B cell (primary cell): ENCODE measurements at regions not wholly inside any gene's neighbourhood (a gene's known extent, or its start where the extent isn't known, plus 50 kb on each side); places are given as distances from the start of the nearest gene placed in this dataset.

Experiments used
- ATAC-seq: fragments of 200-7000 bp; cut with Tn5 transposase; one replicate; pipeline ENCODE4 v1.10.0; 2021; ENCODE audit warnings: low read depth, mild to moderate bottlenecking, moderate number of reproducible peaks, moderate library complexity
- CTCF ChIA-PET: fragments of 350-600 bp; sonication (Branson Sonifier 250); formaldehyde crosslinking; loops from one replicate; lab custom pipeline; 2021; ENCODE audit warnings: antibody characterized with exemption, inconsistent platforms; lab: Charles Lee
- POLR2A ChIA-PET: fragments of 350-600 bp; sonication (Branson Sonifier 250); formaldehyde crosslinking; loops from one replicate; lab custom pipeline; 2021; ENCODE audit warnings: antibody characterized with exemption; lab: Charles Lee
- DNase-seq: peaks from one replicate; pipeline ENCODE4 v3.0.0; 2013
- H2AFZ ChIP-seq: 2 replicates; pipeline ENCODE4 v1.6.1; 2012; ENCODE audit warnings: mild to moderate bottlenecking, low read depth, low read length; ENCODE audit not compliant: insufficient read depth, poor library complexity, severe bottlenecking
- H3K27ac ChIP-seq, 2 donors: 1 replicate in 1 of 2; 2 replicates in 1 of 2; pipeline ENCODE4 v1.5.1; 2012 to 2013; ENCODE audit warnings: low read length in 2 of 2, mild to moderate bottlenecking in 2 of 2, moderate library complexity in 1 of 2
- H3K27me3 ChIP-seq, 4 experiments: fragments of 200-600 bp in 1 of 4; sonication (generic) in 1 of 4; replicated peaks in 1 of 4; 1 replicate in 2 of 4; 2 replicates in 2 of 4; pipeline versions ENCODE4 v1.6.1 to v1.7.0; 2013 to 2016; ENCODE audit warnings: low read length in 3 of 4, mild to moderate bottlenecking in 2 of 4, mixed read lengths in 1 of 4, moderate library complexity in 1 of 4; ENCODE audit not compliant: insufficient read depth in 4 of 4, control insufficient read depth in 3 of 4; ENCODE audit errors: control extremely low read depth in 1 of 4
- H3K36me3 ChIP-seq, 2 experiments: replicated peaks in 1 of 2; 1 replicate in 1 of 2; 2 replicates in 1 of 2; pipeline versions ENCODE4 v1.6.1 to v1.7.1; 2013; ENCODE audit warnings: low read length in 1 of 2; ENCODE audit not compliant: insufficient read depth in 2 of 2, control insufficient read depth in 1 of 2; ENCODE audit errors: control extremely low read depth in 1 of 2, extremely low read depth in 1 of 2
- H3K4me1 ChIP-seq, 2 donors: fragments of 200-600 bp in 1 of 2; sonication (generic) in 1 of 2; 1 replicate in 1 of 2; 2 replicates in 1 of 2; pipeline versions ENCODE4 v1.5.1 to v1.6.1; 2013 to 2017; ENCODE audit warnings: low read length in 2 of 2; ENCODE audit not compliant: control insufficient read depth in 2 of 2, insufficient read depth in 2 of 2
- H3K4me2 ChIP-seq: replicated peaks from 2 replicates; pipeline ENCODE3; 2012; ENCODE audit warnings: mild to moderate bottlenecking, low read depth, low read length; ENCODE audit not compliant: poor library complexity, severe bottlenecking
- H3K4me3 ChIP-seq, 5 experiments: fragments of 200-600 bp in 1 of 5; sonication (generic) in 1 of 5; 1 replicate in 3 of 5; 2 replicates in 2 of 5; pipeline versions ENCODE4 v1.5.1 to v1.7.0; 2011 to 2016; ENCODE audit warnings: low read length in 4 of 5, mild to moderate bottlenecking in 4 of 5, low read depth in 2 of 5, control low read depth in 1 of 5, moderate library complexity in 1 of 5; ENCODE audit not compliant: insufficient read depth in 1 of 5; ENCODE audit errors: control extremely low read depth in 1 of 5, extremely low read depth in 1 of 5
- H3K79me2 ChIP-seq: fragments of 200-600 bp; sonication (generic); one replicate; pipeline ENCODE4 v1.6.0; 2016; ENCODE audit warnings: low read length; ENCODE audit not compliant: control insufficient read depth, insufficient read depth
- H3K9ac ChIP-seq: fragments of 200-600 bp; sonication (generic); 2 replicates; pipeline ENCODE4 v1.6.1; 2017; ENCODE audit warnings: mild to moderate bottlenecking, low read length, moderate library complexity
- H3K9me3 ChIP-seq, 3 donors: one replicate each; pipeline versions ENCODE4 v1.6.1 to v1.7.1; 2013; ENCODE audit warnings: low read length in 2 of 3; ENCODE audit not compliant: control insufficient read depth in 2 of 3, insufficient read depth in 1 of 3; ENCODE audit errors: control extremely low read depth in 1 of 3
- H4K20me1 ChIP-seq: 2 replicates; pipeline ENCODE4 v1.6.0; 2012; ENCODE audit warnings: mild to moderate bottlenecking, low read length; ENCODE audit not compliant: insufficient read depth, control insufficient read depth, poor library complexity, severe bottlenecking
- H3K27ac Mint-ChIP-seq: one replicate; pipeline ENCODE4 v1.8.0; 2021; ENCODE audit warnings: mixed read lengths
- H3K27me3 Mint-ChIP-seq: one replicate; pipeline ENCODE4 v1.8.0; 2021; ENCODE audit warnings: mixed read lengths
- H3K4me1 Mint-ChIP-seq: one replicate; pipeline ENCODE4 v1.8.0; 2021; ENCODE audit warnings: mixed read lengths
- H3K4me3 Mint-ChIP-seq: one replicate; pipeline ENCODE4 v1.8.0; 2021; ENCODE audit warnings: mixed read lengths
- H3K9me3 Mint-ChIP-seq: one replicate; pipeline ENCODE4 v1.8.0; 2022; ENCODE audit warnings: mixed read lengths; ENCODE audit not compliant: insufficient read depth
- EZH2 ChIP-seq: IDR thresholded peaks from 2 replicates; pipeline ENCODE4 v1.6.1; 2012; ENCODE audit warnings: borderline replicate concordance, low read depth, mild to moderate bottlenecking, moderate library complexity, low read length; ENCODE audit not compliant: insufficient read depth, poor library complexity, severe bottlenecking
- WGBS: methylation state at CpG from one replicate; pipeline ENCODE4 v1.1.5; 2013; ENCODE audit warnings: missing lambda C conversion rate; ENCODE audit not compliant: insufficient coverage; 5-methylcytosine and 5-hydroxymethylcytosine counted together
- intact Hi-C: fragments of 100-400 bp; cut with micrococcal nuclease; formaldehyde crosslinking; loops from one replicate; pipeline ENCODE4 v1.10.0; 2022
- TF ChIP-seq, protein P1 (sequence below): fragments of 200-600 bp; IDR thresholded peaks from one replicate; pipeline ENCODE4 v1.8.0; 2022; ENCODE audit warnings: antibody characterized with exemption, mild to moderate bottlenecking

DNA sequence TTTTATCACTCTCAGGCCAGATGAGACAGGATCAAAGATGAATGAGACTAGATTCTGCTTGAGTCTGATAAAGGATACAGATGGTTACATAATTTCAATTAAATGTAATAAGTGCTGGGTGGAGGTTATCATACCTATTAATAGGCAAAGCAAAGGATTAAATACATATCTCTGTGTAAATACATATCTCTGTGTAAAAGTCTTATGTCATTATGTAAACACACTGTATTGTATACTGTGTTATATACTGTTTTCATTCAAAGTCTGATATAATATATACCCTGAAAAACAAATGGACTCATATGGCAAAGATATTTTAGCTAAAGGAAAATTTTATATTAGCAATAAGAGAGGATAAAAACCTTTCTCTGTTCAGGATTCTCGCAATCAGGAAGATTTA lies 605.8 kb upstream of the PTGER4 start:
- no peak overlapping the region for H3K27ac Mint-ChIP-seq
- no peaks in the 10 kb centered on the region for H3K4me1 ChIP-seq
- intact Hi-C loops: no loop called here
- H3K4me1 Mint-ChIP-seq: no peaks in the 10 kb centered on the region
- no peak for TF ChIP-seq EZH2
- TF ChIP-seq, protein P1, sequence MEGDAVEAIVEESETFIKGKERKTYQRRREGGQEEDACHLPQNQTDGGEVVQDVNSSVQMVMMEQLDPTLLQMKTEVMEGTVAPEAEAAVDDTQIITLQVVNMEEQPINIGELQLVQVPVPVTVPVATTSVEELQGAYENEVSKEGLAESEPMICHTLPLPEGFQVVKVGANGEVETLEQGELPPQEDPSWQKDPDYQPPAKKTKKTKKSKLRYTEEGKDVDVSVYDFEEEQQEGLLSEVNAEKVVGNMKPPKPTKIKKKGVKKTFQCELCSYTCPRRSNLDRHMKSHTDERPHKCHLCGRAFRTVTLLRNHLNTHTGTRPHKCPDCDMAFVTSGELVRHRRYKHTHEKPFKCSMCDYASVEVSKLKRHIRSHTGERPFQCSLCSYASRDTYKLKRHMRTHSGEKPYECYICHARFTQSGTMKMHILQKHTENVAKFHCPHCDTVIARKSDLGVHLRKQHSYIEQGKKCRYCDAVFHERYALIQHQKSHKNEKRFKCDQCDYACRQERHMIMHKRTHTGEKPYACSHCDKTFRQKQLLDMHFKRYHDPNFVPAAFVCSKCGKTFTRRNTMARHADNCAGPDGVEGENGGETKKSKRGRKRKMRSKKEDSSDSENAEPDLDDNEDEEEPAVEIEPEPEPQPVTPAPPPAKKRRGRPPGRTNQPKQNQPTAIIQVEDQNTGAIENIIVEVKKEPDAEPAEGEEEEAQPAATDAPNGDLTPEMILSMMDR: no peak
- H3K9me3 Mint-ChIP-seq: peaks cover 2% of the 10 kb centered on the region
- no peak overlapping the region for H3K27ac ChIP-seq
- no peak overlapping the region for H3K4me3 Mint-ChIP-seq
- no peaks in the 10 kb centered on the region for H4K20me1 ChIP-seq
- H3K9me3 ChIP-seq: peaks cover 0 to 3% (median 0%) of the 10 kb centered on the region in 3 donors
- H3K4me2 ChIP-seq: no peak overlapping the region
- no peaks in the 10 kb centered on the region for H3K27me3 ChIP-seq
- no peaks in the 10 kb centered on the region for H3K27me3 Mint-ChIP-seq
- no peaks in the 10 kb centered on the region for H3K36me3 ChIP-seq
- H3K9ac ChIP-seq: no peak overlapping the region
- H2AFZ ChIP-seq: no peak overlapping the region
- ATAC-seq: no peak
- DNase-seq: no peak
- ChIA-PET CTCF (no interaction called here), POLR2A (no interaction called here)
- no peak overlapping the region for H3K4me3 ChIP-seq
- no peaks in the 10 kb centered on the region for H3K79me2 ChIP-seq
- WGBS: no CpG with 5 or more reads among the region's 1 CpG

DNA sequence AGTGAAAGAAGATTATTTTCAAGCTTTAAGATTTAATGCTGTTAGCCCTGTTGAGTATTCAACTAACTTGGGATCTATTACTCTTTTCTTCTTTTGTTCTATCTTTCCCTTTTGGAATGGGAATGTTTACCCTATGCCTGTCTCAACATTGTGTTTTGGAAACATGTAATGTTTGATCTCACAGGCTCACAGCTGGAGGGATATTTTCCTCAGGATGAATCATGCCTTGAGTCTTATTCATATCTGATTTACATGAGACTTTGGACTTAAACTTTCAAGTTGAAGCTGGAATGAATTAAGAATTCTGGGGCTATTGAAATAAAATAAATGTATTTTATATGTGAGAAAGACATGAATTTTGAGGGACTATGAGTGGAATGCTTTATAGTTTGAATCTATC lies 607.8 kb upstream of the PTGER4 start:
- Mint-ChIP-seq H3K27me3 (no peaks in the 10 kb centered on the region), H3K4me1 (no peaks in the 10 kb centered on the region), H3K9me3 (no peaks in the 10 kb centered on the region), H3K4me3 (no peak overlapping the region), H3K27ac (no peak overlapping the region)
- Histone ChIP-seq H3K4me1 (no peaks in the 10 kb centered on the region), H3K9me3 (peaks cover 0 to 4% (median 0%) of the 10 kb centered on the region in 3 donors), H3K4me3 (no peak overlapping the region), H3K27me3 (no peaks in the 10 kb centered on the region), H4K20me1 (no peaks in the 10 kb centered on the region), H3K9ac (no peak overlapping the region), H3K36me3 (no peaks in the 10 kb centered on the region), H3K79me2 (no peaks in the 10 kb centered on the region), H3K4me2 (no peak overlapping the region), H2AFZ (no peak overlapping the region), H3K27ac (no peak overlapping the region)
- TF ChIP-seq, protein P1: no peak
- TF ChIP-seq EZH2: no peak
- intact Hi-C loops: no loop called here
- ChIA-PET CTCF (no interaction called here), POLR2A (no interaction called here)
- DNase-seq (no peak), ATAC-seq (no peak)
